Stomach (tissue), 8 donors: ENCODE measurements at regions not wholly inside any gene's neighbourhood (a gene's known extent, or its start where the extent isn't known, plus 50 kb on each side); places are given as distances from the start of the nearest gene placed in this dataset.
A peak's percentile ranks its signal among the peaks of the same experiment; 100 is the strongest.

Experiments used
- DNase-seq, 2 donors: peaks; one replicate each; pipeline versions ENCODE4 v3.0.0 to v3.0.0-alpha.2; 2013 to 2019
- H3K27ac ChIP-seq, 5 donors: fragments of 200-600 bp in 4 of 5; sonication (generic) in 4 of 5; one replicate each; pipeline ENCODE4 v1.5.1; 2013 to 2019; ENCODE audit warnings: mild to moderate bottlenecking in 1 of 5, moderate library complexity in 1 of 5
- H3K27me3 ChIP-seq, 3 donors: fragments of 200-600 bp; sonication (generic); one replicate each; pipeline ENCODE4 v1.5.1; 2017 to 2019; ENCODE audit warnings: mixed run types in 1 of 3
- H3K36me3 ChIP-seq, 4 donors: fragments of 200-600 bp; sonication (generic); 1 replicate in 3 of 4; 2 replicates in 1 of 4; pipeline ENCODE4 v1.5.1; 2016 to 2019
- H3K4me1 ChIP-seq, 4 donors: fragments of 200-600 bp; sonication (generic); one replicate each; pipeline ENCODE4 v1.5.1; 2016 to 2019
- H3K4me3 ChIP-seq, 4 donors: fragments of 200-600 bp; sonication (generic) in 3 of 4; one replicate each; pipeline ENCODE4 v1.5.1; 2016 to 2019; ENCODE audit warnings: mild to moderate bottlenecking in 1 of 4
- H3K9me3 ChIP-seq, 4 donors: fragments of 200-600 bp; sonication (generic); one replicate each; pipeline ENCODE4 v1.5.1; 2016 to 2019
- EP300 ChIP-seq: sonication (generic); formaldehyde crosslinking; IDR thresholded peaks from one replicate; pipeline ENCODE4 v1.6.1; 2017; ENCODE audit warnings: antibody characterized with exemption
- POLR2A ChIP-seq, 4 donors: fragments of 450-650 bp; IDR thresholded peaks; one replicate each; pipeline ENCODE4 v1.6.1; 2016; ENCODE audit warnings: antibody characterized with exemption in 4 of 4, control low read depth in 2 of 4, mild to moderate bottlenecking in 1 of 4, moderate library complexity in 1 of 4
- POLR2AphosphoS5 ChIP-seq, 3 donors: sonication (generic); formaldehyde crosslinking; IDR thresholded peaks; one replicate each; pipeline ENCODE4 v1.6.1; 2016; ENCODE audit warnings: antibody characterized with exemption in 3 of 3
- WGBS, 5 donors: extraction: QIAGEN DNeasy Blood & Tissue Kit in 3 of 5; methylation state at CpG; one replicate each; pipeline versions ENCODE4 v1.1.5 to v1.1.7; 2013 to 2018; 5-methylcytosine and 5-hydroxymethylcytosine counted together
- intact Hi-C: fragments of 100-400 bp; cut with DNase I; formaldehyde crosslinking; loops from one replicate; pipeline ENCODE4 v1.15.1; 2023; ENCODE audit warnings: low total_unique reads
- TF ChIP-seq, protein P1 (sequence below), 7 experiments: fragments of 450-650 bp in 4 of 7; fragments of 200-600 bp in 3 of 7; sonication (generic) in 3 of 7; IDR thresholded peaks; one replicate each; pipeline ENCODE4 v1.5.1; 2016 to 2019; ENCODE audit warnings: antibody characterized with exemption in 7 of 7, control low read depth in 2 of 7, mild to moderate bottlenecking in 1 of 7
- donor health status: healthy with polysubstance abuse.
- donor health status: Bipolar disorder and iron deficiency.
- donor health status: healthy.

DNA sequence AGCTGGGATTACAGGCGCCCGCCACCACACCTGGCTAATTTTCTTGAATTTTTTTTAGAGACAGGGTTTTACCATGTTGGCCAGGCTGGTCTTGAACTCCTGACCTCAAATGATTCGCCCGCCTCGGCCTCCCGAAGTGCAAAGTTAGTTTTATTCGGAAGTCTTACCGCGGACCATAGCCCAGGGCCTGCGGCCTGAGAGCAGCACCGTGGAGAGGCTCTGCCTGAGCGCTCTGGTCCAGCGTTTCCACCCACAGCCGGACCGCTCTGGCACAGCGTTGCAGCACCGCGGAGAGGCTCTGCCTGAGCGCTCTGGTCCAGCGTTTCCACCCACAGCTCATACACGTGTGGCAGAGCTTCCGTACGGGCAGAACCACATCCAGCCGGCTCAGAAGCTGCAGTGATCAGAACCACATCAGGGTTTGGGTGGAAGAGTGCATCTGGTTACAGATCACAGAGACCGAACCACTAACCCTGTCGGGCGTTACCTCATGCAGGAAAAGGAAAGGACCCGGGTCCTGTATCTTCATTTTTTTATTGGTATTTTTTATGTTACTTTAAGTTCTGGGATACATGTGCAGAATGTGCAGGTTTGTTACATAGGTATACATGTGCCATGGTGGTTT lies 102.4 kb upstream of the SOX1 start:
- Histone ChIP-seq H3K27me3 (peaks cover 0 to 22% (median 0%) of the 10 kb centered on the region in 3 donors), H3K4me1 (no peaks in the 10 kb centered on the region), H3K27ac (no peak overlapping the region), H3K4me3 (no peak overlapping the region), H3K36me3 (no peaks in the 10 kb centered on the region), H3K9me3 (no peaks in the 10 kb centered on the region)
- WGBS, 5 donors: 91 to 96% (median 95%) methylated on average over 18 to 28 of the region's 28 CpGs
- intact Hi-C loops: no loop called here
- TF ChIP-seq POLR2A (IDR thresholded peaks at IDR 0.05) (no peak), POLR2AphosphoS5 (IDR thresholded peaks at IDR 0.05) (no peak), EP300 (no peak)
- TF ChIP-seq, protein P1, sequence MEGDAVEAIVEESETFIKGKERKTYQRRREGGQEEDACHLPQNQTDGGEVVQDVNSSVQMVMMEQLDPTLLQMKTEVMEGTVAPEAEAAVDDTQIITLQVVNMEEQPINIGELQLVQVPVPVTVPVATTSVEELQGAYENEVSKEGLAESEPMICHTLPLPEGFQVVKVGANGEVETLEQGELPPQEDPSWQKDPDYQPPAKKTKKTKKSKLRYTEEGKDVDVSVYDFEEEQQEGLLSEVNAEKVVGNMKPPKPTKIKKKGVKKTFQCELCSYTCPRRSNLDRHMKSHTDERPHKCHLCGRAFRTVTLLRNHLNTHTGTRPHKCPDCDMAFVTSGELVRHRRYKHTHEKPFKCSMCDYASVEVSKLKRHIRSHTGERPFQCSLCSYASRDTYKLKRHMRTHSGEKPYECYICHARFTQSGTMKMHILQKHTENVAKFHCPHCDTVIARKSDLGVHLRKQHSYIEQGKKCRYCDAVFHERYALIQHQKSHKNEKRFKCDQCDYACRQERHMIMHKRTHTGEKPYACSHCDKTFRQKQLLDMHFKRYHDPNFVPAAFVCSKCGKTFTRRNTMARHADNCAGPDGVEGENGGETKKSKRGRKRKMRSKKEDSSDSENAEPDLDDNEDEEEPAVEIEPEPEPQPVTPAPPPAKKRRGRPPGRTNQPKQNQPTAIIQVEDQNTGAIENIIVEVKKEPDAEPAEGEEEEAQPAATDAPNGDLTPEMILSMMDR (IDR thresholded peaks at IDR 0.05): no peak
- DNase-seq: no peak

DNA sequence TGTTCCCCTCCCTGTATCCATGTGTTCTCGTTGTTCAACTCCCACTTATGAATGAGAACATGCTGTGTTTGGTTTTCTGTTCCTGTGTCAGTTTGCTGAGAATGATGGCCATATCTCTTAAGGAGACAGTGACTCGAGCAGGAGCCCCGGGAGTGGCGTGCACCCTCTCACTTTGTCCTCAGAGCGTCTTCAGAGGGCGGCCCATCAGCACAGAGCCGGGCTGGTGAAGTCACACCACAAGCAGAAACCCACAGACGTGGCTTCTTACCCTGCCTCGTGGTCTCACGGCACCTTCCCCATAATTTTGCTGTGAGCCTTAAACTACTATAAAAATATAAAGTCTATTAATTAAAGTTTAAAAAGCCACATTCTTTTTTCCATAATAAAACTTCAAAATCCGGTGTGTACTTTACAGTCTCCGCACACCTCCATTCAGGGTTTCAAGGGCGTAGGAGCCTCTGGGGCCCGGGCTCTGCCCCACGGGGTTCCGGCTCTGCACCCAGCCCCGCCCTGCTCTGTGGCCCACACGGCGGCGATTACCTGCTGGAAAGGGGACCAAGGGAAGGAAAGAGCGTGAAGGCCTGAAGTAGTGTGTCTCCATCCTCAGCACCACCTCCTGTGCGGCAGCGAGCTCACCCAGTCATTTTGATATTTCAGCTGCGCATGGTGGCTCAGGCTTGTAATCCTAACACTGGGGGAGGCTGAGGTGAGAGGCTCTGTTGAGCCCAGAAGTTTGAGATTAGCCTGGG lies 101.3 kb upstream of the SOX1 start:
- WGBS, 5 donors: 83 to 90% (median 89%) methylated on average over 24 of the region's 24 CpGs
- TF ChIP-seq EP300 (no peak), POLR2AphosphoS5 (IDR thresholded peaks at IDR 0.05) (no peak), POLR2A (IDR thresholded peaks at IDR 0.05) (no peak)
- TF ChIP-seq, protein P1 (IDR thresholded peaks at IDR 0.05): no peak

DNA sequence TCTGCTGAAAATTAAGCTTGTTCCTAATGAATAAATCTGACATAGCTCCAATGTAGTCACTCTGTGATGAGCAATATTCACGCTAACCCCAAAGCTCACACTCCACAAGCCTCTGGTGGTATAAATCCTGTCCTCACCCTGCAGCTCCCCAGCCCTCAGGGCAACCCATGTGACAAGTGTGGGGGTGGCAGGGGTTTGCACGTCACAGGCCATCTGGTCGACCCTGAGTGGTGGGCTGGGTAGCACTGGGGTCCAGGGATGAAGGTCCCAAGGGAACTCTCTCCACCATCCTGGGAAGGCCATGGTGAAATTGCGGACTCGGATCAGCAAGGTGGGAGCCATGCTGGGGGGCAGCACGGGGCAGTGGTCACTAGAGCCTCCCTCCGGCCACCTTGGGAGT lies 100.0 kb upstream of the SOX1 start:
- WGBS, 5 donors: 77 to 86% (median 82%) methylated on average over 7 of the region's 7 CpGs
- no peak overlapping the region for H3K4me3 ChIP-seq
- no peaks in the 10 kb centered on the region for H3K36me3 ChIP-seq
- no peak for TF ChIP-seq POLR2AphosphoS5 (IDR thresholded peaks at IDR 0.05)
- no peak for TF ChIP-seq POLR2A (IDR thresholded peaks at IDR 0.05)
- TF ChIP-seq, protein P1 (IDR thresholded peaks at IDR 0.05): no peak
- no peak for DNase-seq
- intact Hi-C loops: no loop called here
- peaks cover 0 to 46% (median 7%) of the 10 kb centered on the region in 3 donors for H3K27me3 ChIP-seq
- no peaks in the 10 kb centered on the region for H3K4me1 ChIP-seq
- no peak overlapping the region for H3K27ac ChIP-seq
- no peaks in the 10 kb centered on the region for H3K9me3 ChIP-seq

More for the DNA sequence above, 101.3 kb upstream of the SOX1 start:
- H3K4me1 ChIP-seq: no peaks in the 10 kb centered on the region
- peaks cover 0 to 33% (median 0%) of the 10 kb centered on the region in 3 donors for H3K27me3 ChIP-seq
- intact Hi-C loops: no loop called here
- H3K27ac ChIP-seq: no peak overlapping the region
- no peak overlapping the region for H3K4me3 ChIP-seq
- H3K9me3 ChIP-seq: no peaks in the 10 kb centered on the region
- H3K36me3 ChIP-seq: no peaks in the 10 kb centered on the region
- no peak for DNase-seq

DNA sequence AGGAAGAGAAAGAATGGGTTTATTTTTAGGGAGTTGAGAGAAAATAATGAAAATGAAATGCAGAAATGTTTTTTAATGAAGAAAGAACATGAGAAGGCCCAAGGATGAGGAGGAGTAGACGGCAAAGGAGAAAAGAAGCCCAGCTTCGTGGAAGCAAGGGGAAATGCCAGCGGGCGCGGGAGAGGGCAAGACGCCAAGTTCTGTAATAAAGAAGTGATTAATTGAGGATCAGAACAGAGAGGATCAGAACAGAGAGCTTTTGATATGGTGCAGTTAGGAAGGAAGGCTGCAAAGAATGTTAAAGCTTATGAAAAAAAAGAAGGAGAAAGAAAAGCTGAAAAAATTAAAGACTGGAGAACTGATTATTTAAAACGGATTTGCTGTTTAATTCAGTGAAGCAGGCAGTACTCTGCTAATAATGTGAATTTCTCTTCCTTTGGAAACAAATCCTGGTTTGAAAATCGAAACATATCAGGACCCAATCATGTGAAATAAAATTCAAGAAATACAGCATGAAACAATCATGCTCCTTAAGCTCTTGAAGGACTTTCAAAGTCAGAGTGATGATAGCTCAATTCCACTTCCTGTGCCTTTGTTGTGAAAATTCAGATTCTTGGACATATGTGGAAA lies 99.3 kb upstream of the SOX1 start:
- peak in 1 of 2 donors; percentile 35 for DNase-seq
- WGBS, 5 donors: 59 to 77% (median 76%) methylated on average over 8 of the region's 8 CpGs
- TF ChIP-seq, protein P1 (IDR thresholded peaks at IDR 0.05): no peak
- TF ChIP-seq EP300: no peak
- TF ChIP-seq POLR2AphosphoS5 (IDR thresholded peaks at IDR 0.05): no peak
- no peak for TF ChIP-seq POLR2A (IDR thresholded peaks at IDR 0.05)

More for the DNA sequence above, 99.3 kb upstream of the SOX1 start:
- H3K36me3 ChIP-seq: no peaks in the 10 kb centered on the region
- peaks cover 4 to 54% (median 13%) of the 10 kb centered on the region in 3 donors for H3K27me3 ChIP-seq
- no peak overlapping the region for H3K4me3 ChIP-seq
- intact Hi-C loops: no loop called here
- no peak overlapping the region for H3K27ac ChIP-seq
- no peaks in the 10 kb centered on the region for H3K4me1 ChIP-seq
- no peaks in the 10 kb centered on the region for H3K9me3 ChIP-seq
